Nephron (organoid): ENCODE measurements at regions not wholly inside any gene's neighbourhood (a gene's known extent, or its start where the extent isn't known, plus 50 kb on each side); places are given as distances from the start of the nearest gene placed in this dataset.

Source experiments
- H3K27ac Mint-ChIP-seq, 3 experiments: 2 replicates each; pipeline ENCODE4 v1.8.0; 2020; ENCODE audit warnings: mixed read lengths in 3 of 3, mild to moderate bottlenecking in 2 of 3, moderate library complexity in 1 of 3
- H3K27me3 Mint-ChIP-seq: 2 replicates; pipeline ENCODE4 v1.8.0; 2021; ENCODE audit warnings: low read depth, mild to moderate bottlenecking, moderate library complexity, mixed read lengths
- H3K36me3 Mint-ChIP-seq: 2 replicates; pipeline ENCODE4 v1.8.0; 2020; ENCODE audit warnings: low read depth, mixed read lengths
- H3K4me1 Mint-ChIP-seq: 2 replicates; pipeline ENCODE4 v1.8.0; 2020; ENCODE audit warnings: mixed read lengths
- H3K4me3 Mint-ChIP-seq, 3 experiments: 2 replicates each; pipeline ENCODE4 v1.8.0; 2020; ENCODE audit warnings: mild to moderate bottlenecking in 3 of 3, mixed read lengths in 3 of 3, moderate library complexity in 2 of 3
- H3K9me3 Mint-ChIP-seq: 2 replicates; pipeline ENCODE4 v1.8.0; 2020; ENCODE audit warnings: mixed read lengths
- CTCF ChIP-seq, 3 experiments: fragments of 200-600 bp; sonication (generic); IDR thresholded peaks; one replicate each; pipeline ENCODE4 v1.5.0; 2021; ENCODE audit warnings: antibody characterized with exemption in 3 of 3; ENCODE audit not compliant: unreplicated experiment in 3 of 3

- Mint-ChIP-seq H3K4me1 (no peaks in the 10 kb centered on the region), H3K4me3 (no peak overlapping the region), H3K27ac (no peak overlapping the region), H3K27me3 (no peaks in the 10 kb centered on the region), H3K36me3 (no peaks in the 10 kb centered on the region), H3K9me3 (no peaks in the 10 kb centered on the region)
- TF ChIP-seq CTCF (IDR thresholded peaks at IDR 0.05; ENCODE audit: unreplicated experiment in 3 of 3): no peak
Measured at GRCh38 chr20:7586481-7586880, 353.8 kb downstream of the HAO1 start.

GRCh38 chr20:7589164-7589563 lies 351.1 kb downstream of the HAO1 start:
- Mint-ChIP-seq H3K9me3 (peaks cover 3% of the 10 kb centered on the region), H3K36me3 (no peaks in the 10 kb centered on the region), H3K4me1 (no peaks in the 10 kb centered on the region), H3K27me3 (no peaks in the 10 kb centered on the region), H3K27ac (no peak overlapping the region), H3K4me3 (no peak overlapping the region)
- no peak for TF ChIP-seq CTCF (IDR thresholded peaks at IDR 0.05; ENCODE audit: unreplicated experiment in 3 of 3)

- TF ChIP-seq CTCF (IDR thresholded peaks at IDR 0.05; ENCODE audit: unreplicated experiment in 3 of 3): no peak
- no peak overlapping the region for H3K4me3 Mint-ChIP-seq
- no peak overlapping the region for H3K27ac Mint-ChIP-seq
- no peaks in the 10 kb centered on the region for H3K4me1 Mint-ChIP-seq
- H3K27me3 Mint-ChIP-seq: no peaks in the 10 kb centered on the region
- peaks cover 3% of the 10 kb centered on the region for H3K9me3 Mint-ChIP-seq
- H3K36me3 Mint-ChIP-seq: no peaks in the 10 kb centered on the region
Measured at GRCh38 chr20:7596541-7596940, 343.7 kb downstream of the HAO1 start.

- H3K27ac Mint-ChIP-seq: no peak overlapping the region
- no peak overlapping the region for H3K4me3 Mint-ChIP-seq
- H3K4me1 Mint-ChIP-seq: no peaks in the 10 kb centered on the region
- no peak for TF ChIP-seq CTCF (IDR thresholded peaks at IDR 0.05; ENCODE audit: unreplicated experiment in 3 of 3)
- H3K9me3 Mint-ChIP-seq: no peaks in the 10 kb centered on the region
- no peaks in the 10 kb centered on the region for H3K36me3 Mint-ChIP-seq
- H3K27me3 Mint-ChIP-seq: no peaks in the 10 kb centered on the region
Measured at GRCh38 chr20:7601431-7601830, 338.8 kb downstream of the HAO1 start.

- no peak for TF ChIP-seq CTCF (IDR thresholded peaks at IDR 0.05; ENCODE audit: unreplicated experiment in 3 of 3)
- Mint-ChIP-seq H3K36me3 (no peaks in the 10 kb centered on the region), H3K27ac (no peak overlapping the region)
Measured at GRCh38 chr20:7606941-7607340, 333.3 kb downstream of the HAO1 start.

GRCh38 chr20:7608250-7608649 lies 332.0 kb downstream of the HAO1 start:
- Mint-ChIP-seq H3K36me3 (no peaks in the 10 kb centered on the region), H3K27me3 (no peaks in the 10 kb centered on the region), H3K4me1 (no peaks in the 10 kb centered on the region), H3K4me3 (no peak overlapping the region), H3K9me3 (no peaks in the 10 kb centered on the region), H3K27ac (no peak overlapping the region)
- no peak for TF ChIP-seq CTCF (IDR thresholded peaks at IDR 0.05; ENCODE audit: unreplicated experiment in 3 of 3)

More at GRCh38 chr20:7606941-7607340, 333.3 kb downstream of the HAO1 start:
- Mint-ChIP-seq H3K9me3 (no peaks in the 10 kb centered on the region), H3K4me3 (no peak overlapping the region), H3K27me3 (no peaks in the 10 kb centered on the region), H3K4me1 (no peaks in the 10 kb centered on the region)
